ENCODE measurements at regions not wholly inside any gene's neighbourhood (a gene's known extent, or its start where the extent isn't known, plus 50 kb on each side); places are given as distances from the start of the nearest gene placed in this dataset.

- TF ChIP-seq CTCF (IDR thresholded peaks at IDR 0.05) (no peak), POLR2A (IDR thresholded peaks at IDR 0.05) (no peak)
These were observed 82.4 kb upstream of the NTRK2 start for GRCh38 chr9:84587153-84587552.

All from uterus (tissue), 2 donors.